Ascending aorta (tissue), 2 donors: ENCODE measurements at regions not wholly inside any gene's neighbourhood (a gene's known extent, or its start where the extent isn't known, plus 50 kb on each side); places are given as distances from the start of the nearest gene placed in this dataset.

Experiments used
- DNase-seq, 2 donors: peaks; one replicate each; pipeline ENCODE4 v3.0.0-alpha.2; 2019; ENCODE audit warnings: low spot score in 2 of 2
- H3K27ac ChIP-seq, 2 donors: fragments of 200-600 bp; sonication (generic); one replicate each; pipeline ENCODE4 v1.5.1; 2016 to 2017; ENCODE audit warnings: mild to moderate bottlenecking in 1 of 2
- H3K27me3 ChIP-seq: fragments of 200-600 bp; sonication (generic); one replicate; pipeline ENCODE4 v1.5.1; 2017
- H3K36me3 ChIP-seq, 2 donors: fragments of 200-600 bp; sonication (generic); one replicate each; pipeline ENCODE4 v1.5.1; 2016
- H3K4me1 ChIP-seq, 2 donors: fragments of 200-600 bp; sonication (generic); one replicate each; pipeline ENCODE4 v1.5.1; 2016 to 2017; ENCODE audit warnings: mild to moderate bottlenecking in 1 of 2
- H3K4me3 ChIP-seq, 2 donors: fragments of 200-600 bp; sonication (generic); one replicate each; pipeline ENCODE4 v1.5.1; 2016 to 2017; ENCODE audit warnings: mild to moderate bottlenecking in 1 of 2
- H3K9me3 ChIP-seq, 2 donors: fragments of 200-600 bp; sonication (generic); one replicate each; pipeline ENCODE4 v1.5.1; 2016
- intact Hi-C: fragments of 100-400 bp; cut with DNase I; formaldehyde crosslinking; loops from one replicate; pipeline ENCODE4 v1.15.1; 2023
- TF ChIP-seq, protein P1 (sequence below), 3 experiments: fragments of 200-600 bp in 2 of 3; fragments of 450-650 bp in 1 of 3; sonication (generic) in 2 of 3; IDR thresholded peaks; one replicate each; pipeline ENCODE4 v1.5.1; 2016 to 2019; ENCODE audit warnings: antibody characterized with exemption in 3 of 3, mild to moderate bottlenecking in 1 of 3, moderate library complexity in 1 of 3

DNA sequence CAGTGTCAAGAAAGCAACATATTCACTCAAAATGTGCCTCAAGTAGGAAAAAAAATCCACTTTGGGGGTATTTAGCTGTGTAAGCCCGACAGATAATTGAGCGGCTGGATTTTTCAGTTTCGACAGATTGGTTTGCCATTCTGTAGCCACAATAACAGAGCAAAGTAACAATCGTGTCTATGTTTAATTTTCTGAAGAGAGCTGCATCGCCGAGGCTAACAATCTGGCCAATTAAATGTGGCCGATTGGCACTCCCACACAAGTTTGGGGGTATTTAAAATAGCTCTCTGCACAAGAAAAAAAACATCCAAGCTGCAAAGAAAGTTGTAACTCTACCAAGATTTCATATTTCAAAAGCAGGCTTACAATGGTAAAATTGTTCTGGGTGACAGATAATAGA lies 99.7 kb upstream of the CDH13 start:
- Histone ChIP-seq H3K4me3 (no peak overlapping the region), H3K27ac (no peak overlapping the region), H3K9me3 (no peaks in the 10 kb centered on the region), H3K4me1 (peaks cover 0 to 3% of the 10 kb centered on the region in 2 donors), H3K36me3 (no peaks in the 10 kb centered on the region), H3K27me3 (no peaks in the 10 kb centered on the region)
- TF ChIP-seq, protein P1, sequence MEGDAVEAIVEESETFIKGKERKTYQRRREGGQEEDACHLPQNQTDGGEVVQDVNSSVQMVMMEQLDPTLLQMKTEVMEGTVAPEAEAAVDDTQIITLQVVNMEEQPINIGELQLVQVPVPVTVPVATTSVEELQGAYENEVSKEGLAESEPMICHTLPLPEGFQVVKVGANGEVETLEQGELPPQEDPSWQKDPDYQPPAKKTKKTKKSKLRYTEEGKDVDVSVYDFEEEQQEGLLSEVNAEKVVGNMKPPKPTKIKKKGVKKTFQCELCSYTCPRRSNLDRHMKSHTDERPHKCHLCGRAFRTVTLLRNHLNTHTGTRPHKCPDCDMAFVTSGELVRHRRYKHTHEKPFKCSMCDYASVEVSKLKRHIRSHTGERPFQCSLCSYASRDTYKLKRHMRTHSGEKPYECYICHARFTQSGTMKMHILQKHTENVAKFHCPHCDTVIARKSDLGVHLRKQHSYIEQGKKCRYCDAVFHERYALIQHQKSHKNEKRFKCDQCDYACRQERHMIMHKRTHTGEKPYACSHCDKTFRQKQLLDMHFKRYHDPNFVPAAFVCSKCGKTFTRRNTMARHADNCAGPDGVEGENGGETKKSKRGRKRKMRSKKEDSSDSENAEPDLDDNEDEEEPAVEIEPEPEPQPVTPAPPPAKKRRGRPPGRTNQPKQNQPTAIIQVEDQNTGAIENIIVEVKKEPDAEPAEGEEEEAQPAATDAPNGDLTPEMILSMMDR (IDR thresholded peaks at IDR 0.05) = no peak
- intact Hi-C loops = no loop called here
- DNase-seq = no peak

DNA sequence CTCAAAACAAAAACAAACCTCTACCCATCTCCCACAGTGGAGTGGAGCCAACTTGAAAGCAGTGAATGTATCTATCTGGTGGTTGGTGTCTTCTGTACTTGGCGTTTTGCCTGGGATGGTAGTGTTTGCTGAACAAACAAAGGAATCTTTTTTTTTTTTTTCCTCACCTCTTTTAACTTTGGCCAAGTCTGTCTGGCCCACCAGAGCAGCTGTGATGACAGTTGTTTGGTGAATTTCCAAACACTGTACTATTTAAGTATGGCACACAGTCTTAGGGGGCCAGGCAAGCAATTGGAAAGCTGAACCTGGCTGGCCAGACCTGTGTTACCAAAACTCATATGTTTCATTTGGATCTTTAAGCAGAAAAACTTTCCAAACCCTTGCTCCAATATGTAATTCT lies 101.8 kb upstream of the CDH13 start:
- TF ChIP-seq, protein P1 (IDR thresholded peaks at IDR 0.05) = no peak
- intact Hi-C loops = no loop called here
- peaks cover 0 to 3% of the 10 kb centered on the region in 2 donors for H3K4me1 ChIP-seq

DNA sequence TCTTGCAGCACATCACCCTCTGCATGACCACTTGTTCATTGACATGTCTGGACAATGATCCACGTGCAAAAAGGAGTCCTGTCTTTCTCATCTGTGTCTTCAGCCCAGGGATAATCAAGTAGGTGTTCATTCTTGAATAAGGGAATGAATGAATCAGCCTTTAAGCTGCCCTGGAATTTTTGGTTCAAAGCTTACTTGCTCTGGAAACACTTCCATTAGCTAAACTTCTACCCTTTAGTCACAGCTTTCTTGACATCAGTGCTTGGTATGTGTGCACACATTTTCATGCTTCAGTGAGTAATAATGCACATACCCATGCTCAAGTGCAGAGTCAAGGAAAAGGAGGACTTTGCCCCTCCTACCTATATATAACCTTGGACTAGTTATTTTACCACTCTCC lies 103.0 kb upstream of the CDH13 start:
- TF ChIP-seq, protein P1 (IDR thresholded peaks at IDR 0.05) = no peak
- Histone ChIP-seq H3K4me1 (peaks cover 0 to 3% of the 10 kb centered on the region in 2 donors), H3K4me3 (no peak overlapping the region), H3K9me3 (no peaks in the 10 kb centered on the region), H3K36me3 (no peaks in the 10 kb centered on the region), H3K27me3 (no peaks in the 10 kb centered on the region), H3K27ac (no peak overlapping the region)
- DNase-seq = no peak
- intact Hi-C loops = no loop called here

More for the DNA sequence above, 101.8 kb upstream of the CDH13 start:
- H3K4me3 ChIP-seq = no peak overlapping the region
- no peak for DNase-seq
- no peaks in the 10 kb centered on the region for H3K9me3 ChIP-seq
- H3K36me3 ChIP-seq = no peaks in the 10 kb centered on the region
- H3K27me3 ChIP-seq = no peaks in the 10 kb centered on the region
- no peak overlapping the region for H3K27ac ChIP-seq

DNA sequence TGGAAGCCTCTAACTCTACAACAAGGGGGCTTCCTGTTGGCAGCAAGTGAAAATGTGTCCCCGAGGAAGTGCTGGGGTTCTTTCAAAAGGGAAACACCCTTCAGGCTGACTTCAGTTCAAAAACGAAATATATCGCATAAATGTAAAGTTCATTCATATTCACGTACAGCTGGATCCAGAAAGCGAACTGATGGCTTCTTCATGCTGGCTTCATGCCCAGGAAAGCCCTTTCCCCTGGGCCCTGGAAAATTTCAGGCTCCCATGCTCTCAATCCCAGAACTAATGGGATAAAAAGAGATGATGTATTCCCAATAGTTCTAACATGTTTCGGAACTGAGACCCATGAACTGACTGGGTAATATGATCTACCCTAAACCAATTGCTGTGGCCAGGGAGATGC lies 104.7 kb upstream of the CDH13 start:
- no peak overlapping the region for H3K27ac ChIP-seq
- no peaks in the 10 kb centered on the region for H3K27me3 ChIP-seq
- TF ChIP-seq, protein P1 (IDR thresholded peaks at IDR 0.05) = no peak
- intact Hi-C loops = no loop called here
- no peaks in the 10 kb centered on the region for H3K9me3 ChIP-seq
- H3K4me3 ChIP-seq = no peak overlapping the region
- H3K36me3 ChIP-seq = no peaks in the 10 kb centered on the region
- peaks cover 0 to 2% of the 10 kb centered on the region in 2 donors for H3K4me1 ChIP-seq
- no peak for DNase-seq

DNA sequence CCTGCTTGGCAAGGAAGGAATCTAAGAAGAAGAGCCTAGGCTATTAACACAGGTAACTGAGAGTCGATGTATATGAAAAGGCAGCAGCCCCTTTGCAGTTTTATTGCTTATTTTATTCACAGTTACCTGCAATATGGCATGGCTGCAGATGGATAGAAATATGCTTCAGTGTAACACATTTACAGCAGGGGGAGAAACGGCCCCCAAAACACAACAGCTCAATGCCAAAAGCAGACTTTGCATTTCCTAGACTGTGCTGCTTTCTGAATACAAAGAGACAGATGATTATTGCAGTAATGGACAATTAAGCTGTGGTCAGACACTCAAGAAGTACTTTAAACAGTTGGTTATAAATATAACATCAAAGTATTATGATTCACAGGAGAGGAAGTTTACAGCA lies 108.0 kb upstream of the CDH13 start:
- no peak for DNase-seq
- Histone ChIP-seq H3K4me3 (no peak overlapping the region), H3K9me3 (no peaks in the 10 kb centered on the region), H3K36me3 (no peaks in the 10 kb centered on the region), H3K4me1 (no peaks in the 10 kb centered on the region), H3K27ac (no peak overlapping the region), H3K27me3 (no peaks in the 10 kb centered on the region)
- TF ChIP-seq, protein P1 (IDR thresholded peaks at IDR 0.05) = no peak
- intact Hi-C loops = no loop called here

DNA sequence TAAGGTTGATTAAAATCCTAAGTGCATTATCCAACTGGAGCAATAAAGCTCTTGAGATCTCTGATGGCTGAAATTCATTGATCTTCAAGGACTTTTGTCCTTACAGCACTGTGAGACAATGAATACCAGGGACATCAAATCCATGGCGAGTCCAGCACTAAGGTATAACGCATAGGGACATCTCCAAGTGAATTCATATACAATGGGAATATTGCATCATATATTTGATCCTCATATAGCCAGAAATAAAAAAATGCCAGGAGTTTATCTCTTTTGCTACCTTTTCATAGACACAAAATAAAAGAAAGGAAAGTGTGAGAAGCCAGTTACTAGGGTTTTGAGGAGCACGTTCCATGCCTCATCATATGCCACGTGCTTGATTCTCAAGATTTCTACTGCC lies 112.5 kb upstream of the CDH13 start:
- Histone ChIP-seq H3K27ac (no peak overlapping the region), H3K9me3 (no peaks in the 10 kb centered on the region), H3K4me1 (no peaks in the 10 kb centered on the region), H3K36me3 (no peaks in the 10 kb centered on the region), H3K4me3 (no peak overlapping the region), H3K27me3 (no peaks in the 10 kb centered on the region)
- DNase-seq = no peak
- TF ChIP-seq, protein P1 (IDR thresholded peaks at IDR 0.05) = no peak
- intact Hi-C loops = no loop called here
